DMS153 (cell line): ENCODE measurements at regions not wholly inside any gene's neighbourhood (a gene's known extent, or its start where the extent isn't known, plus 50 kb on each side); places are given as distances from the start of the nearest gene placed in this dataset.
"Not testable (repeated sequence)": the region's sequence is repeated elsewhere in the genome, so short reads cannot be mapped to it uniquely, and the experiment has no call there.

Experiments
- DNase-seq: peaks from one replicate; lab custom pipeline; 2025; lab: John Stamatoyannopoulos, UW

DNA sequence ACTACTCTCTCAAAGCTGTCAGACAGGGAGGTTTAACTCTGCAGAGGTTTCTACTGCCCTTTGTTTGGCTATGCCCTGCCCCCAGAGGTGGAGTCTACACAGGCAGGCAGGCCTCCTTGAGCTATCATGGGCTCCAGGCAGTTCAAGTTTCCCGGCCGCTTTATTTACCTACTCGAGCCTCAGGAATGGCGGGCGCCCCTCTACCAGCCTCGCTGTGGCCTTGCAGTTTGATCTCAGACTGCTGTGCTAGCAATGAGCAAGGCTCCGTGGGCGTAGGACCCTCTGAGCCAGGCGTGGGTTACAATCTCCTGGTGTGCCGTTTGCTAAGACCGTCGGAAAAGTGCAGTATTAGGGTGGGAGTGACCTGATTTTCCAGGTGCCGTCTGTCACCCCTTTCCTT, 124.3 kb downstream of the PTCHD1 start:
- DNase-seq, result not testable (repeated sequence)

DNA sequence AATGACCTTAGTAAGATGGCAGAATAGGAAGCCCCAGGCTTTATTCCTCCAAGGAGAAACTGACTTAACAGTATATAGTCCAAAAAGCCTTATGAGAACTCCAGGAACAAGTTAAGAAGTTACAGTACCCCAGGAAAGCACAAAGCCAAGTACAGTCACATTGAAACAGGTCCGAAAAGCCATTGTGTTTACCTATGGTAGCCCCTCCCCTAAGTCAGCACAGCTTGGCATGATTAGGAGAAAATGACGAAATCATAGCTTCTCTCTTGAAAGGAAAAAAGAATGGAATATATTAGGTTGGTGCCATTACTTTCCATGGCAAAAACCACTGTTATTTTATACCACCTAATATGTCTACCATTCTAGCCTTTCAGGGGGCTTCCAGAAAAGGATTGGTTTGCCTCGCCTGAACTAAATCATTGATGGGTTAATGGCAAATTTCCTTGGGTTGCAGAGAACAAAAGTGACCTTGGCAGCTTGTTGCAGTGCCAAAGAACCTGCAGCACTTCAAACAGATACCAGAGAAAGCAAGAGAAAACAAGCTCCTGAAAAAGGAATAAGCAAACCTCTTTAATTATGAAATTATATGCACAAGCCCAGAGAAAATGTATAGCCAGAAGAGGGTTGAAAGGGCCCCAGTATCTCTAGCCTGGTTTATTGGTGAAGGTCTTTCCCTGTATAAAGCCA, 130.6 kb downstream of the PTCHD1 start:
- no peak for DNase-seq

DNA sequence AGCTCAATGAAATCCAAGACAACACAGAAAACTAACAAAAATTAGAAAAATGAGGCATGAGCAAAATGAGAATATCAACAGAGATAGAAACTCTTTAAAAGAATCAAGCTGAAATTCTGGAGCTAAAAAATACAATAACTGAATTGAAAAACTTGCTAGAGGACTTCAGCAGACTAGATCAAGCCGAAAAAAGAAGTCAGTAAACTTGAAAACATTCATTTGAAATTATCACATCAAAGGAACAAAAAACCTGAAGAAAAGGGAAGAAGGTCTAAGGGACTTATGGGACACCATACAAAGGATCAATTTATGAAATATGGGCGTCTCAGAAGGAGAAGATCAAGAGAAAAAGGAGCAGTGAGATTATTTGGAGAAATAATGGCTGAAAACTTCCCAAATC, 131.3 kb downstream of the PTCHD1 start:
- DNase-seq, result no peak

DNA sequence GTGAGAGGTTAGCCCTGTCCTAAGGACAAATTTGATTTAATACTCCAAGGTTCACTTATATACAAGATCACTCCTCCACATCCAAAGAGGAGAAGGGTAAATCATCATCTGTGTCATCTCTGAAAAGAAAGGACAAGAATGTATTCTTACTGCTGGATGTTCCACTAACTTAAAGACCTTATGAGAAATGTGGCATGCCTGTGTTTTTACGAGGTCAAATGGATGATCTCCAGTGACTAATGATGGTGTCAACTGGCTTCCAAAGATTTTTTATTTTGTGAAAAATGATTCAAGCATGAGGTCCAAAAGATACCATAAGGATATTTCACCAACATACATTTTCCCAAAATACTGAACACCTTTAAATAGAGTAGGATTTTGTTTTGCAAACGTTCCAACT, 143.4 kb downstream of the PTCHD1 start:
- no peak for DNase-seq

DNA sequence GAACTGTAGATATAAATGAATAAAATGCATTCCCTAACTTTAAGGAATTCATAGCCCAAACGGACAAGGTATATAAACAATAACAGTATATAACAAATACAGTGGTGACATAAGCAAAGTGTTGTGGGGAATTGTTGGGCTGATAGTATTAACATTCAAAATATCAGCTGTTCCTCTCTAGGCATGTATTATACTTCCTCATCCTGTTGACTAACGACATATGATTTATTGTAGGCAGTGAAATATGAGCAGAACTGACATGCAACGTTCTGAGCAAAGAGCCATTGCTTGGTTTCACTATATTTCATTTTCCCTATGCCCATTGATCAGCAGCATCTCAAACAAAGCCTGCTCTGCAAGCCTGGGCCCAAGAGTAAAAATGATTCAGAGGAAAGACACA, 143.9 kb downstream of the PTCHD1 start:
- DNase-seq, result no peak

GRCh38 chrX:23482561-23482960, 147.9 kb downstream of the PTCHD1 start:
- no peak for DNase-seq

DNA sequence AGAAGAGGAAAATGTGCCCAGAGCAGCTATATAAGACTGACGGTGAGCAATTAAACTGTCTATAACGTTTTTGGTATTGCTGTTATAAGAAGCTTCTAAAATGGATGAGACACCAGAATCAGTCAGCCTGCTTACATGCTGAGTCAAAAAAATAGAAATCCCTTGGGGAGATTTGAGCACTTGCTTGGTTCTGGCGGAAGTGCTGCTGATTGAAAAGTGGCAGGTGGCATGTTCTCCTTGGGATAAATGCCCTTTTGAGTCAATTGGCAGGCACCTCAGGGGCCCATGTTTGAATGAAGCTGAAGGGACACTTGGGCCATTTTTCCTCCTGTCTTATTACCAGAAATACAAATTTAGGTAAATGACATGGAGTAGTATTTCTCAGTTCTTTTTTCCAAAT, 148.7 kb downstream of the PTCHD1 start:
- no peak for DNase-seq

DNA sequence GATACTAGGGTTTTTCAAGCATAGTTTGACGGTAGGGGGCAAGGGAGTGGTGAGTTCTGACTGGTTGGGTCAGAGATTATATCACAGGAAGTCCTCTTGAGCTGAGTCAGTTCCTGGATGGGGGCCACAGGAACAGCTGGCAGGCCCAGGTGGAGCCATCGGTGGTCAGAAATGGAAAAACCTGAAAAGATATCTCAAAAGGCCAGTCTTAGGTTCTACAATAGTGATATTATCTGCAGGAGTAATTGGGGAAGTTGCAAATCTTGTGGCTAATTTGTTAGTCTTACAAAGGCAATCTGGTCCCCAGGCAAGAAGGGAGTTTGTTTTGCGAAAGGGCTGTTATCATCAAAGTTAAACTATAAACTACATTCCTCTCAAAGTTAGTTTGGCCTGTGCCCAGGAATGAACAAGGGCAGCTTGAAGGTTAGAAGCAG, 159.3 kb downstream of the PTCHD1 start:
- no peak for DNase-seq

DNA sequence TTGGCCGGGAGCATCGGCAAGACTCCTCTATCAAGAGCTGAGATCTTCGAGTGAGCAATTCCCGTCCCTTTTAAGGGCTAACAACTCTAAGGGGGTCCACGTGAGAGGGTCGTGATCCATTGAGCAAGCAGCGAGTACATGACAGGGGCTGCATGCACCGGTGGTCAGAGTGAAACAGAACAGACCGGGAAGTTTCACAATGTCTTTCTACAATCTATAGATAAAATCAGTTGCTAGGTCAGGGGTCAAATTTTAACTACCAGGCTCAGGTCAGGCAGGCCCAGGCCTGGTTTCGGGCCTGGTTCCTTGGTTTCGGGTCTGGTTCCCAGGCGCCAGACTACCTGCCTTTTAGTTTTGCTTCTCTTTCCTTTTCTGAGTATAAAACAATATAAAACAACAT, 160.1 kb downstream of the PTCHD1 start:
- DNase-seq, result no peak

GRCh38 chrX:23497919-23498318, 163.3 kb downstream of the PTCHD1 start:
- DNase-seq, result no peak

- no peak for DNase-seq
Measured at GRCh38 chrX:23501974-23502373, 165.3 kb upstream of the PRDX4 start.

DNA sequence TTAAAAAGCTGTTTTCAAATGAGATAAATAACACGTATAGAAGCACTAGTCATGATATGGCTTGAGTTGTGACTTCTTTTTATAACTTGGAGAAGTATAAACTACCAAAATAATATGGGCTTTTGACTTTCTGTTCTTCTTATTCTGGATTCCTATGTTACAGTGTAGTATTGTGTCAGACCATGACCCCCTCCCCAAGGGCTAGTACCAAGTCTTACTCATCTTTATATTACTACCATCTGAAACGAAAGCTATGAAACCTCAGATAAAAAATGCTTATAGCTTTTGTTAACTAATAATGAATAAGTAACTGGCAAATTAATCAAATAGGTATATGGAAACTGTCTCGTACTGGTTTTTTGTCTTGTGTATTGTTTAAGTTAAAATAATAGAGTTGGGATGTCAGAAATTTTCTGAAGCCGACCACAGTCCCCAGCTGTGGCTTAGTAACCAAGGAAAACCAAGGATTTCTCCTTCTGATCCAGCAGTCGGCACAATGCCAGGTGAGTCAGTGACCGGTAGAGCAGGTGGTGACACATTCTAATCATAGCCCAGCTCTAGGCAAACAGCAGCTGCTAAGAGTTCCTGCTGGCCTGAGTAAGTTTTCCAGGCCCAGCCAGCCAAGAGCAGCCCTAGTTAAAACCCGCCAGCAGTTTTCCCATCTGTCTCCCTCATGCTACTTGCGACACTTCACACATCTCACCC, 163.3 kb upstream of the PRDX4 start:
- peak; percentile 72 for DNase-seq

DNA sequence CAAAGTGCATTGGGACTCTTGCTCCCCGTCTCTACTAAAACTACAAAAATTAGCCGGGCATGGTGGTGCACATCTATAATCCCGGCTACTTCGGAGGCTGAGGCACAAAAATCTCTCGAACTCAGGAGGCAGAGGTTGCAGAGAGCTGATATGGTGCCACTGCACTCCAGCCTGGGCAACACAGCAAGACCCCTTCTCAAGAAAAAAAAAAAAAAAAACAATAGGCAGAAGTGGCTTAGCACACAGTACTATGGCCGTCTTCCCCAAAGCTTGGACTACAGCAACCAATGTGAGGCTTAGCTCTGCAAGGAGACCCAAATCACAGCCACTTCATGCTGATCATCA, 162.8 kb upstream of the PRDX4 start:
- no peak for DNase-seq

DNA sequence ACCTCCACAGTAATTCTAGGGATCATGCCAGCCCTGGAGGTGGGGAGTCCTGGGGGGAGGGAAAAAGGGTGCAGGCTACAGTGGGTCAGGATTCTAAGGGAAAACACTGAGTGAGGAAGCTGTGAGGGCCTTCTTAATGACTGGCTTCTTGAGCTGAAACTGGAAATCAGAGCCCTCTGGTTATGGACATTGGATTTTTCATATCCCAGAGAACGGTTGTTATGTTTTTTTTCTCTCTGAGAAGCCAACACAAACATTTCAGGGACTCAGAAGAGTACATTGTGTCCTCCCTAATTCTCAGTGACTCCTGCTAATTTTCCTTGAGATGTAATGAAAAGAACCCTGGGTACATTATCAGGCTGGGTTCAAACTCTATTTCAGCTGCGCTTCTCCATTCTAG, 162.4 kb upstream of the PRDX4 start:
- no peak for DNase-seq

DNA sequence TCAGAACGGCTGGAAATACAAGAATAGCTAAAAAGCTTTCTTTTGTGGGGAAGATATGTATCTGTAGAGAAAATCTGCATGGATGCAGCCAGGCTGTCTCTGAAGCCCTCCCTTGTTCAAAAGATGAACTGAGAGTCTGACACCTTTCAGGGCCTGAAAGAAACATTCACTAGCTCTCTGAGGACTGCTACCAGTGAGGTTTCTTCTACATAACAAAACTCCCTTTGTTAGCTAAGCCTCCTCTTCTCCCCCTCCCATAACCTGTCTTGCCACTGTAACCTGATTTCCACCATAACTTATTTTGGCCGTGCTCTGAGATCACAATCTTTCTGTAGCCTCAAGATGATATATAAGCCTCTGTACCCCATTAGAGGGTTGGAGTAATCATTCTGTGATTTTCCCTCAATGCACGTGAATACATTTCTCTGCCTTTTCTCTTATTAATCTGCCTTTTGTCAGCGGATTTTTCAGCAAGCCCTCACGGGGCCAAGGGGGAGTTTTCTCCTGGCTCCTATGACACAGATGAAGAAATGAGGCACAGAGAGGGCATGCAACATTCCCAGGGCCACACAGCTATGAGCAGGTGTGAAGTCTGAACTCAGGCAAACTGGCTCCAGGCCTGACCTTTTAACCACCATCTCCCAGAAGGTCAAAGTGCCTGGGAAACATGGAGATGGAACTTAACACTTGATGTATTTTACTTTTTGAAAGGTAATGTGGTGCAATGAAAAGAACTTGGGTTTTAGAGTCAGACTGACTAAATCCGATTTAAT, 161.6 kb upstream of the PRDX4 start:
- no peak for DNase-seq

DNA sequence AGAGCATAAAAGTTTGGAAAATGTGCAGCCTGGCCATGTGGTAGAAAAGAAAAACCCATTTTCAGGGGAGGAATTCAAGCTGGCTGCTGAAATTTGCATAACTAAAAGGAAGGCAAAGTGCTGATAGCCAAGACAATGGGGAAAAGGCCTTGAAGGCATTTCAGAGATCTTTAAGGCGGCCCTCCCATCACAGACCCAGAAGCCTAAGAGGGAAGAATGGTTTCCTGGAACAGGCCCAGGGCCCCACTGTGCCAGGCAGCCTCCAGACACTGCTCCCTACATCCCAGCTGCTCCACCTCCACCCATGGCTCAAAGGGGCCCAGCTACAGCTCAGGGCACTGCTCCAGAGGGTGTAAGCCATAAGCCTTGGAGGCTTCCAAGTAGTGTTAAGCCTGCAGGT, 158.0 kb upstream of the PRDX4 start:
- DNase-seq, result no peak

- DNase-seq, result peak; percentile 24
Measured at GRCh38 chrX:23511793-23512192, 155.5 kb upstream of the PRDX4 start.

DNA sequence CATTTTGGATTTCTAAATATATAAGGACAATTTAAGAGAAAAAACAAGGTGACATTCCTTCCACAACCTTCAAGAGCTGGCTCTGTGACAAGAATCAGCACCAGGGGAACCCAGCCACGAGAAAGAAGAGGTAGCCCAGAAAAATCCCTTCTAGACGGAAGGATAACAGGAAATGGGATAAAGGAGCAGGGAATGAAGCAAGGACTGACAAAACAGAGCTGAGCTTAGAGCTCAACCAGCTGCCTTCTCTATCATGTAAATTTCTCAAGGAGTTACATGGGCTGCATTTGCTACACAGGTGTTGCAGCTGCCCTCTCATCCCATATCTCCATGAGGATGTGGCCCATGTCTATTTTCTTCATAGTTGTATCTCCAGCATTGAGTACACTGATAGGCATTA, 154.2 kb upstream of the PRDX4 start:
- no peak for DNase-seq

GRCh38 chrX:23514082-23514481, 153.2 kb upstream of the PRDX4 start:
- DNase-seq, result no peak

DNA sequence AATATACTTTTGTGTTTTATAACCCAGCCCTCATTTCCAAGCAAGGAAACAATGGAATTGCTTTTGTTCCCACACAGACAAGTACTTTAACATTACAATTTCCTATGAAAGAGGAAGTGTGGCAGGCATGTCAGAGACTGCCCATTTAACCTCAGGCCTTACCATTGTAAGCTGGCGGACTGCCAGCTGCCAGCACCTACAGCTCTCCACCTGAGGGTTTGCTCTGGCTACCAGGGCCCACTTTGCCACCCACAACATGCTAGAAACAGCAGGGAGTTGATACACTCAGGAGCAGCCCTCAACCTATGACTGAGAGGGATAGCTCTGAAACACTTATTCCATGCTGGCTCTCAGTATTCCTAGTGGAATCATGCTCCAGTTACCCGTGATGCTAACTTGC, 152.3 kb upstream of the PRDX4 start:
- peak; percentile 79 for DNase-seq

DNA sequence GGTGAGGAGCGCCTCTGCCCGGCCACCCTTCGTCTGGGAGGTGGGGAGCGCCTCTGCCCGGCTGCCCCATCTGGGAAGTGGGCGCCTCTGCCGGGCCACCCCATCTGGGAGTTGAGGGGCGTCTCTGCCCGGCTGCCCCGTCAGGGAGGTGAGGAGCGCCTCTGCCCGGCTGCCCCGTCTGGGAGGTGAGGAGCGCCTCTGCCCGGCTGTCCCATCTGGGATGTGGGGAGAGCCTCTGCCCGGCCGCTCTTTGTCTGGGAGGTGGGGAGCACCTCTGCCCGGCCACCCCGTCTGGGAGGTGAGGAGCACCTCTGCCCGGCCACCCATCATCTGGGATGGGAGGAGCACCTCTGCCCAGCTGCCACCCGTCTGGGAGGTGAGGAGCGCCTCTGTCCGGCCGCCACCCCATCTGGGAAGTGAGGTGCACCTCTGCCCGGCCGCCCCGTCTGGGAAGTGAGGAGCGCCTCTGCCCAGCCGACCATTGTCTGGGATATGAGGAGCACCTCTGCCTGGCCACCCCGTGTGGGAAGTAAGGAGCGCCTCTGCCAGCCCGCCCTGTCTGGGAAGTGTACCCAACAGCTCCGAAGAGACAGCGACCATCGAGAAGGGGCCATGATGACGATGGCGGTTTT, 144.2 kb upstream of the PRDX4 start:
- not testable (repeated sequence) for DNase-seq

GRCh38 chrX:23524467-23524866, 142.8 kb upstream of the PRDX4 start:
- DNase-seq, result no peak

DNA sequence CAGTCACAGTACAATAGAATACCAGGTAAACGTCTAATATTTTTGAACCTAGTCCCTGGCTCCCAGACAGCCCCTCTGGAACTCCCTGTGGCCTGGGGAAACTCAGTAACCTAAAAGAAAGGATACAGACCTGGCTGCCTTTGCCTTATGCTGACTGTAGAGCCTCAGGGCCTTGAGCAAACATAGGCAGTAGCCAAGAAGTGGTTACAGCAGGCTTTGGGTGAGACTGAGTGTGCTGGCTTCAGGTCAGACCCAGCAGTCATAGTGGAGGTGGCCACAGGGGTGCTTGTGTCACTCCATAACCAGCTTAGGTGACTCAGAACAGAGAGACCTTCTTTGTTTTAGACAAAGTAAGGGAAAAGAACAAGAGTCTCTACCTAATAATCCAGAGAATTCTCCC, 141.8 kb upstream of the PRDX4 start:
- DNase-seq, result no peak
